Panc1 (cell line): ENCODE measurements at regions not wholly inside any gene's neighbourhood (a gene's known extent, or its start where the extent isn't known, plus 50 kb on each side); places are given as distances from the start of the nearest gene placed in this dataset.

Experiments used
- ATAC-seq: fragments of 200-7000 bp; cut with Tn5 transposase; 2 replicates; pipeline ENCODE4 v1.9.1; 2020; ENCODE audit warnings: mild to moderate bottlenecking, moderate library complexity
- BruUV-seq: library from RNA; stranded (reverse); fragments of 400-500 nt; replicated peaks from 2 replicates; lab custom pipeline; 2021; lab: Mats Ljungman, UMichigan
- CTCF ChIA-PET: fragments of 300-600 bp; sonication (Branson Sonifier 250); formaldehyde crosslinking; loops from one replicate; lab custom pipeline; 2022; ENCODE audit warnings: antibody characterized with exemption; lab: Charles Lee
- POLR2A ChIA-PET: fragments of 300-600 bp; sonication (Branson Sonifier 250); formaldehyde crosslinking; loops from one replicate; lab custom pipeline; 2022; ENCODE audit warnings: antibody characterized with exemption; lab: Charles Lee
- DNase-seq: peaks from one replicate; pipeline ENCODE4 v3.0.0-alpha.2; 2010; ENCODE audit warnings: low read depth, low spot score
- H3K27ac ChIP-seq: 2 replicates; pipeline ENCODE4 v1.5.1; 2011; ENCODE audit warnings: mild to moderate bottlenecking, low read length, inconsistent platforms
- H3K27me3 ChIP-seq: fragments of 200-500 bp; sonication (Bioruptor generic); 2 replicates; pipeline ENCODE4 v1.6.0; 2014; ENCODE audit warnings: low read length, inconsistent platforms; ENCODE audit not compliant: control insufficient read depth, insufficient read depth
- H3K36me3 ChIP-seq: fragments of 200-500 bp; sonication (Bioruptor generic); 2 replicates; pipeline ENCODE4 v1.5.1; 2014; ENCODE audit warnings: inconsistent platforms, mild to moderate bottlenecking, low read length, moderate library complexity; ENCODE audit not compliant: control insufficient read depth, insufficient read depth
- H3K4me1 ChIP-seq: 2 replicates; pipeline ENCODE4 v1.5.1; 2011; ENCODE audit warnings: inconsistent platforms, mild to moderate bottlenecking, low read length, moderate library complexity; ENCODE audit not compliant: control insufficient read depth, insufficient read depth
- H3K4me3 ChIP-seq, 2 experiments: 2 replicates each; pipeline ENCODE4 v1.5.1; 2011 to 2012; ENCODE audit warnings: low read depth in 2 of 2, low read length in 2 of 2, mild to moderate bottlenecking in 2 of 2, inconsistent platforms in 1 of 2, moderate library complexity in 1 of 2
- H3K9me3 ChIP-seq: fragments of 200-500 bp; sonication (Bioruptor generic); 2 replicates; pipeline ENCODE4 v1.5.1; 2014; ENCODE audit warnings: low read depth, mild to moderate bottlenecking, inconsistent platforms, low read length, moderate library complexity; ENCODE audit not compliant: control insufficient read depth, insufficient read depth
- CTCF ChIP-seq: fragments of 450-650 bp; IDR thresholded peaks from 2 replicates; pipeline ENCODE4 v1.5.1; 2017; ENCODE audit warnings: mild to moderate bottlenecking
- POLR2AphosphoS5 ChIP-seq: IDR thresholded peaks from 2 replicates; pipeline ENCODE4 v1.6.1; 2012; ENCODE audit warnings: mild to moderate bottlenecking, low read depth, low read length, moderate library complexity
- REST ChIP-seq, 2 experiments: IDR thresholded peaks; 2 replicates each; pipeline ENCODE4 v1.6.1; 2011 to 2012; ENCODE audit warnings: low read depth in 2 of 2, control low read depth in 1 of 2, low read length in 1 of 2, mild to moderate bottlenecking in 1 of 2, moderate library complexity in 1 of 2; ENCODE audit not compliant: insufficient read depth in 1 of 2
- SIN3A ChIP-seq: IDR thresholded peaks from 2 replicates; pipeline ENCODE4 v1.6.1; 2012; ENCODE audit warnings: low read depth, mild to moderate bottlenecking, low read length, moderate library complexity, borderline replicate concordance; ENCODE audit not compliant: insufficient read depth
- TCF7L2 ChIP-seq: IDR thresholded peaks from 2 replicates; pipeline ENCODE4 v1.6.1; 2011; ENCODE audit warnings: mild to moderate bottlenecking, low read depth, low read length, inconsistent platforms
- in situ Hi-C: cut with HindIII; loops from 2 replicates; pipeline ENCODE4 v1.10.0; 2016; ENCODE audit warnings: low sequenced_read_pairs, low pct_unique_long_range_greater_than_20kb
- intact Hi-C: fragments of 100-400 bp; cut with micrococcal nuclease; formaldehyde crosslinking; loops from one replicate; pipeline ENCODE4 v1.10.0; 2022; ENCODE audit not compliant: unreplicated experiment

GRCh38 chr2:239519921-239520585 is 119.2 kb upstream of the HDAC4 start:
- TF ChIP-seq REST (IDR thresholded peaks at IDR 0.05; ENCODE audit: insufficient read depth in 1 of 2, low read depth in 2 of 2, low read length in 1 of 2) = no peak
- no peak for TF ChIP-seq CTCF
- no peak for TF ChIP-seq TCF7L2
- TF ChIP-seq SIN3A = no peak
- no peak for TF ChIP-seq POLR2AphosphoS5
- ChIA-PET POLR2A (interaction anchor here (0.7 kb wide), 1 partner anchor 126 kb away, joined by 3 read pairs; no protein-coding TSS in a partner anchor), CTCF (no interaction called here)
- H3K36me3 ChIP-seq = no peaks in the 10 kb centered on the region
- no peaks in the 10 kb centered on the region for H3K9me3 ChIP-seq
- ATAC-seq (no peak), DNase-seq (no peak)
- intact Hi-C loops (no loop called here), in situ Hi-C loops (no loop called here)
- H3K4me3 ChIP-seq = no peak overlapping the region
- H3K27me3 ChIP-seq = no peaks in the 10 kb centered on the region; the same call in 1 of the 2 replicates
- no peak overlapping the region for H3K27ac ChIP-seq
- no TSS peak for BruUV-seq
- H3K4me1 ChIP-seq = no peaks in the 10 kb centered on the region

- Histone ChIP-seq H3K27me3 (no peaks in the 10 kb centered on the region; the same call in 1 of the 2 replicates), H3K4me1 (no peaks in the 10 kb centered on the region), H3K4me3 (no peak overlapping the region), H3K27ac (no peak overlapping the region), H3K9me3 (no peaks in the 10 kb centered on the region), H3K36me3 (no peaks in the 10 kb centered on the region)
- DNase-seq (no peak), ATAC-seq (no peak)
- TF ChIP-seq REST (IDR thresholded peaks at IDR 0.05; ENCODE audit: insufficient read depth in 1 of 2, low read depth in 2 of 2, low read length in 1 of 2) (no peak), SIN3A (no peak), POLR2AphosphoS5 (no peak), CTCF (no peak), TCF7L2 (no peak)
- ChIA-PET CTCF (no interaction called here), POLR2A (interaction anchor here (0.7 kb wide), 1 partner anchor 127 kb away, joined by 3 read pairs; no protein-coding TSS in a partner anchor)
- intact Hi-C loops (no loop called here), in situ Hi-C loops (no loop called here)
- BruUV-seq = no TSS peak
These were observed 118.5 kb upstream of the HDAC4 start for GRCh38 chr2:239519089-239519920.
